ENCODE measurements at regions not wholly inside any gene's neighbourhood (a gene's known extent, or its start where the extent isn't known, plus 50 kb on each side); places are given as distances from the start of the nearest gene placed in this dataset.

- TF ChIP-seq CTCF (IDR thresholded peaks at IDR 0.05): no peak
- TF ChIP-seq POLR2AphosphoS5 (IDR thresholded peaks at IDR 0.05; ENCODE audit: insufficient read depth in 1 of 2, low read depth in 1 of 2): no peak
- no peak for TF ChIP-seq POLR2A (IDR thresholded peaks at IDR 0.05)
Measured at GRCh38 chr22:44561139-44561840, 63.3 kb upstream of the RTL6 start.
